ENCODE measurements at regions not wholly inside any gene's neighbourhood (a gene's known extent, or its start where the extent isn't known, plus 50 kb on each side); places are given as distances from the start of the nearest gene placed in this dataset.

- no peak for DNase-seq (ENCODE audit: low read depth)
- no peak for TF ChIP-seq CTCF (IDR thresholded peaks at IDR 0.05; ENCODE audit: control insufficient read depth, insufficient read depth, low read depth, low read length, missing control alignments)
- H3K4me3 ChIP-seq (ENCODE audit: control insufficient read depth, low read depth, low read length), result no peak overlapping the region
Observed at GRCh38 chr11:116557282-116557681, 215.5 kb downstream of the BUD13 start.

- H3K4me3 ChIP-seq (ENCODE audit: control insufficient read depth, low read depth, low read length), result no peak overlapping the region
- no peak for TF ChIP-seq CTCF (IDR thresholded peaks at IDR 0.05; ENCODE audit: control insufficient read depth, insufficient read depth, low read depth, low read length, missing control alignments)
- no peak for DNase-seq (ENCODE audit: low read depth)
Observed at GRCh38 chr11:116556483-116556882, 216.3 kb downstream of the BUD13 start.

- H3K4me3 ChIP-seq (ENCODE audit: control insufficient read depth, low read depth, low read length), result no peak overlapping the region
- DNase-seq (ENCODE audit: low read depth), result no peak
- TF ChIP-seq CTCF (IDR thresholded peaks at IDR 0.05; ENCODE audit: control insufficient read depth, insufficient read depth, low read depth, low read length, missing control alignments), result no peak
Observed at GRCh38 chr11:116553482-116553881, 219.3 kb downstream of the BUD13 start.

GRCh38 chr11:116551576-116551975, 221.2 kb downstream of the BUD13 start:
- no peak overlapping the region for H3K4me3 ChIP-seq (ENCODE audit: control insufficient read depth, low read depth, low read length)
- TF ChIP-seq CTCF (IDR thresholded peaks at IDR 0.05; ENCODE audit: control insufficient read depth, insufficient read depth, low read depth, low read length, missing control alignments), result no peak
- DNase-seq (ENCODE audit: low read depth), result no peak

- DNase-seq (ENCODE audit: low read depth), result no peak
- no peak for TF ChIP-seq CTCF (IDR thresholded peaks at IDR 0.05; ENCODE audit: control insufficient read depth, insufficient read depth, low read depth, low read length, missing control alignments)
- H3K4me3 ChIP-seq (ENCODE audit: control insufficient read depth, low read depth, low read length), result no peak overlapping the region
Observed at GRCh38 chr11:116548256-116548655, 224.5 kb downstream of the BUD13 start.

GRCh38 chr11:116547571-116547970, 225.2 kb downstream of the BUD13 start:
- no peak for TF ChIP-seq CTCF (IDR thresholded peaks at IDR 0.05; ENCODE audit: control insufficient read depth, insufficient read depth, low read depth, low read length, missing control alignments)
- no peak overlapping the region for H3K4me3 ChIP-seq (ENCODE audit: control insufficient read depth, low read depth, low read length)
- no peak for DNase-seq (ENCODE audit: low read depth)

- DNase-seq (ENCODE audit: low read depth), result no peak
- TF ChIP-seq CTCF (IDR thresholded peaks at IDR 0.05; ENCODE audit: control insufficient read depth, insufficient read depth, low read depth, low read length, missing control alignments), result no peak
- H3K4me3 ChIP-seq (ENCODE audit: control insufficient read depth, low read depth, low read length), result no peak overlapping the region
Observed at GRCh38 chr11:116545912-116546311, 226.9 kb downstream of the BUD13 start.

Data from AG09309 (cell line).